H1 (cell line): ENCODE measurements at regions not wholly inside any gene's neighbourhood (a gene's known extent, or its start where the extent isn't known, plus 50 kb on each side); places are given as distances from the start of the nearest gene placed in this dataset.

Experiments
- CTCF ChIA-PET: fragments of 300-600 bp; sonication (Branson Sonifier 250); formaldehyde crosslinking; loops from one replicate; lab custom pipeline; 2021; ENCODE audit not compliant: partially characterized antibody; lab: Charles Lee
- POLR2A ChIA-PET: fragments of 300-600 bp; sonication (Branson Sonifier 250); formaldehyde crosslinking; loops from one replicate; lab custom pipeline; 2021; ENCODE audit warnings: inconsistent platforms; ENCODE audit not compliant: partially characterized antibody; lab: Charles Lee
- DNase-seq, 2 experiments: peaks; one replicate each; pipeline versions ENCODE4 v3.0.0 to v3.0.0-alpha.2; 2010 to 2022; ENCODE audit warnings: low spot score in 2 of 2, low read depth in 1 of 2, mixed read lengths in 1 of 2
- FAIRE-seq: peaks from 2 replicates; lab custom pipeline; 2011; peaks lifted over from hg19 to GRCh38; lab: Jason Lieb, UNC
- H2AFZ ChIP-seq: 2 replicates; pipeline ENCODE4 v1.8.1; 2012; ENCODE audit warnings: low read length, inconsistent platforms
- H2AK5ac ChIP-seq: 2 replicates; pipeline ENCODE4 v1.6.1; 2013; ENCODE audit warnings: low read depth, low read length
- H2BK120ac ChIP-seq: replicated peaks from 2 replicates; pipeline ENCODE3; 2013; ENCODE audit warnings: low read depth, low read length, inconsistent platforms
- H2BK12ac ChIP-seq: 2 replicates; pipeline ENCODE4 v1.6.1; 2013; ENCODE audit warnings: low read depth, low read length
- H2BK15ac ChIP-seq: 2 replicates; pipeline ENCODE4 v1.6.1; 2013; ENCODE audit warnings: low read length
- H2BK20ac ChIP-seq: 2 replicates; pipeline ENCODE4 v1.6.1; 2013; ENCODE audit warnings: low read length
- H2BK5ac ChIP-seq: 2 replicates; pipeline ENCODE4 v1.6.1; 2013; ENCODE audit warnings: low read depth, low read length
- H3K14ac ChIP-seq: 2 replicates; pipeline ENCODE4 v1.6.1; 2013; ENCODE audit warnings: inconsistent platforms; ENCODE audit not compliant: insufficient read length
- H3K18ac ChIP-seq: 2 replicates; pipeline ENCODE4 v1.6.1; 2013; ENCODE audit warnings: low read length; ENCODE audit errors: extremely low read depth
- H3K23ac ChIP-seq: 2 replicates; pipeline ENCODE4 v1.6.1; 2013; ENCODE audit warnings: inconsistent platforms; ENCODE audit not compliant: insufficient read length
- H3K23me2 ChIP-seq: 2 replicates; pipeline ENCODE4 v1.6.1; 2013; ENCODE audit warnings: low read depth, low read length
- H3K27ac ChIP-seq: 2 replicates; pipeline ENCODE4 v1.6.1; 2011; ENCODE audit warnings: low read depth, low read length, inconsistent platforms
- H3K27me3 ChIP-seq, 4 experiments: replicated peaks in 1 of 4; 1 replicate in 1 of 4; 2 replicates in 3 of 4; pipeline versions ENCODE4 v1.6.1 to v1.8.1; 2011 to 2013; ENCODE audit warnings: low read length in 3 of 4, mild to moderate bottlenecking in 3 of 4, inconsistent platforms in 2 of 4, mixed read lengths in 2 of 4, moderate library complexity in 1 of 4; ENCODE audit not compliant: control insufficient read depth in 3 of 4, insufficient read depth in 3 of 4; ENCODE audit errors: extremely low read depth in 1 of 4
- H3K36me3 ChIP-seq, 4 experiments: 2 replicates each; pipeline versions ENCODE4 v1.6.1 to v1.8.1; 2011 to 2013; ENCODE audit warnings: mild to moderate bottlenecking in 4 of 4, low read length in 3 of 4, moderate library complexity in 2 of 4, control low read depth in 1 of 4, inconsistent platforms in 1 of 4; ENCODE audit not compliant: insufficient read depth in 4 of 4, control insufficient read depth in 2 of 4
- H3K4ac ChIP-seq: replicated peaks from 2 replicates; pipeline ENCODE3; 2013; ENCODE audit warnings: low read length, low read depth, mixed read lengths, inconsistent platforms; ENCODE audit not compliant: insufficient read length
- H3K4me1 ChIP-seq, 4 experiments: replicated peaks in 1 of 4; 1 replicate in 1 of 4; 2 replicates in 3 of 4; pipeline versions ENCODE4 v1.6.1 to v1.8.1; 2011 to 2013; ENCODE audit warnings: low read length in 3 of 4, inconsistent platforms in 2 of 4, mixed read lengths in 1 of 4; ENCODE audit not compliant: insufficient read depth in 4 of 4, control insufficient read depth in 3 of 4
- H3K4me2 ChIP-seq, 2 experiments: 2 replicates each; pipeline versions ENCODE4 v1.6.1 to v1.8.1; 2011 to 2013; ENCODE audit warnings: low read depth in 2 of 2, low read length in 2 of 2, control low read depth in 1 of 2, inconsistent platforms in 1 of 2, mild to moderate bottlenecking in 1 of 2; ENCODE audit not compliant: insufficient read depth in 1 of 2
- H3K4me3 ChIP-seq, 4 experiments: fragments of 200-600, 300-600 bp in 1 of 4; sonication (generic), shearing (Covaris generic), sonication (Bioruptor Twin) in 1 of 4; 2 replicates each; pipeline versions ENCODE4 v1.5.1 to v1.8.1; 2011 to 2016; ENCODE audit warnings: low read length in 4 of 4, low read depth in 3 of 4, control low read depth in 2 of 4, inconsistent platforms in 2 of 4, mild to moderate bottlenecking in 2 of 4, mixed read lengths in 1 of 4, moderate library complexity in 1 of 4; ENCODE audit not compliant: insufficient read depth in 2 of 4; ENCODE audit errors: extremely low read depth in 1 of 4
- H3K56ac ChIP-seq: replicated peaks from 2 replicates; pipeline ENCODE3; 2013; ENCODE audit warnings: low read depth, mild to moderate bottlenecking, mixed read lengths, low read length, inconsistent platforms; ENCODE audit not compliant: insufficient read length
- H3K79me1 ChIP-seq: 2 replicates; pipeline ENCODE4 v1.6.1; 2013; ENCODE audit warnings: low read depth, low read length, control low read depth
- H3K79me2 ChIP-seq, 2 experiments: 2 replicates each; pipeline versions ENCODE4 v1.6.1 to v1.8.1; 2012 to 2013; ENCODE audit warnings: low read length in 2 of 2, mild to moderate bottlenecking in 2 of 2, inconsistent platforms in 1 of 2; ENCODE audit not compliant: insufficient read depth in 2 of 2, control insufficient read depth in 1 of 2
- H3K9ac ChIP-seq, 4 experiments: replicated peaks in 1 of 4; 1 replicate in 1 of 4; 2 replicates in 3 of 4; pipeline versions ENCODE4 v1.6.1 to v1.8.1; 2011 to 2013; ENCODE audit warnings: low read depth in 3 of 4, low read length in 3 of 4, control low read depth in 2 of 4, mild to moderate bottlenecking in 2 of 4, moderate library complexity in 2 of 4, inconsistent platforms in 1 of 4; ENCODE audit errors: extremely low read depth in 1 of 4
- H3K9me3 ChIP-seq, 2 experiments: 2 replicates each; pipeline versions ENCODE4 v1.6.1 to v1.8.1; 2012 to 2013; ENCODE audit warnings: mild to moderate bottlenecking in 2 of 2, moderate library complexity in 2 of 2, control low read depth in 1 of 2, inconsistent platforms in 1 of 2, low read depth in 1 of 2, low read length in 1 of 2, mixed read lengths in 1 of 2; ENCODE audit not compliant: insufficient read depth in 2 of 2
- H4K20me1 ChIP-seq, 2 experiments: replicated peaks in 1 of 2; 2 replicates each; pipeline versions ENCODE3 to v1.8.1; 2011 to 2013; ENCODE audit warnings: inconsistent platforms in 2 of 2, low read length in 2 of 2, mild to moderate bottlenecking in 1 of 2; ENCODE audit not compliant: insufficient read depth in 2 of 2, control insufficient read depth in 1 of 2
- H4K5ac ChIP-seq: 2 replicates; pipeline ENCODE4 v1.6.1; 2013; ENCODE audit warnings: low read length, low read depth, mixed read lengths, inconsistent platforms; ENCODE audit not compliant: insufficient read length
- H4K8ac ChIP-seq: 2 replicates; pipeline ENCODE4 v1.8.0; 2013; ENCODE audit warnings: mild to moderate bottlenecking, moderate library complexity, low read length, inconsistent platforms; ENCODE audit not compliant: insufficient read depth; ENCODE audit errors: extremely low read depth
- H4K91ac ChIP-seq: replicated peaks from 2 replicates; pipeline ENCODE3; 2013; ENCODE audit warnings: low read length, mixed read lengths, inconsistent platforms; ENCODE audit not compliant: insufficient read length
- CBX8 ChIP-seq: fragments of 300-800, 300-1000 bp; sonication (generic); IDR thresholded peaks from 2 replicates; pipeline ENCODE4 v1.7.1; 2016; ENCODE audit warnings: low read depth, low read length, borderline replicate concordance
- PHF8 ChIP-seq: fragments of 200-600 bp; sonication (generic); conservative IDR thresholded peaks from 2 replicates; pipeline ENCODE4 v1.7.1; 2012; ENCODE audit warnings: low read depth, mild to moderate bottlenecking, inconsistent platforms, low read length, moderate library complexity
- POU5F1 ChIP-seq: IDR thresholded peaks from 2 replicates; pipeline ENCODE4 v1.6.1; 2011; ENCODE audit warnings: low read depth, mild to moderate bottlenecking, low read length, moderate library complexity
- ZNF274 ChIP-seq: IDR thresholded peaks from 2 replicates; pipeline ENCODE4 v1.7.0; 2012; ENCODE audit warnings: low read length, borderline replicate concordance; ENCODE audit errors: extremely low read depth

GRCh38 chr5:121550989-121551388 lies 300.7 kb upstream of the FTMT start:
- DNase-seq (no peak), FAIRE-seq (no peak)
- no peak overlapping the region for H2BK15ac ChIP-seq
- H3K9me3 ChIP-seq = no peaks in the 10 kb centered on the region
- no peak overlapping the region for H2BK12ac ChIP-seq
- no peak overlapping the region for H3K56ac ChIP-seq
- no peak overlapping the region for H3K4me2 ChIP-seq
- H3K4me3 ChIP-seq = no peak overlapping the region
- no peak overlapping the region for H2BK120ac ChIP-seq
- no peaks in the 10 kb centered on the region for H3K79me1 ChIP-seq
- ChIA-PET POLR2A (no interaction called here), CTCF (interaction anchor here (0.6 kb wide), 1 partner anchor 983 kb away, joined by 5 read pairs; no protein-coding TSS in a partner anchor)
- no peaks in the 10 kb centered on the region for H4K20me1 ChIP-seq
- no peak overlapping the region for H3K18ac ChIP-seq
- no peak overlapping the region for H2AK5ac ChIP-seq
- H3K4me1 ChIP-seq = no peaks in the 10 kb centered on the region
- H3K27me3 ChIP-seq = peaks cover 0 to 1% (median 0%) of the 10 kb centered on the region in 4 experiments; a peak in 1 of 7 replicates
- H3K23ac ChIP-seq = no peak overlapping the region
- H4K8ac ChIP-seq = no peak overlapping the region
- no peak overlapping the region for H2BK20ac ChIP-seq
- H2BK5ac ChIP-seq = no peak overlapping the region
- H3K4ac ChIP-seq = no peak overlapping the region
- no peaks in the 10 kb centered on the region for H3K36me3 ChIP-seq
- no peak overlapping the region for H3K9ac ChIP-seq
- no peak overlapping the region for H2AFZ ChIP-seq
- H3K23me2 ChIP-seq = no peaks in the 10 kb centered on the region
- no peaks in the 10 kb centered on the region for H3K79me2 ChIP-seq
- no peak overlapping the region for H4K91ac ChIP-seq
- no peak overlapping the region for H3K14ac ChIP-seq
- H3K27ac ChIP-seq = no peak overlapping the region
- no peak overlapping the region for H4K5ac ChIP-seq
- TF ChIP-seq POU5F1 (no peak), PHF8 (no peak), ZNF274 (no peak), CBX8 (no peak)
